Skeletal muscle tissue (tissue), 3 donors: ENCODE measurements at regions not wholly inside any gene's neighbourhood (a gene's known extent, or its start where the extent isn't known, plus 50 kb on each side); places are given as distances from the start of the nearest gene placed in this dataset.

ENCODE experiments used
- H3K27ac ChIP-seq: one replicate; pipeline ENCODE4 v1.7.0; 2013; ENCODE audit warnings: mild to moderate bottlenecking, low read depth, low read length, inconsistent platforms
- H3K27me3 ChIP-seq, 3 donors: one replicate each; pipeline ENCODE4 v1.7.0; 2013; ENCODE audit warnings: low read length in 3 of 3; ENCODE audit not compliant: control insufficient read depth in 3 of 3, insufficient read depth in 3 of 3
- H3K36me3 ChIP-seq, 3 donors: one replicate each; pipeline ENCODE4 v1.7.0; 2013; ENCODE audit warnings: low read length in 3 of 3; ENCODE audit not compliant: control insufficient read depth in 3 of 3, insufficient read depth in 3 of 3
- H3K4me1 ChIP-seq, 3 donors: one replicate each; pipeline ENCODE4 v1.7.0; 2013; ENCODE audit warnings: low read length in 3 of 3, mild to moderate bottlenecking in 3 of 3; ENCODE audit not compliant: control insufficient read depth in 3 of 3, insufficient read depth in 3 of 3
- H3K4me3 ChIP-seq, 3 donors: one replicate each; pipeline ENCODE4 v1.7.0; 2013; ENCODE audit warnings: low read length in 3 of 3
- H3K9ac ChIP-seq, 3 donors: one replicate each; pipeline ENCODE4 v1.7.0; 2013; ENCODE audit warnings: low read length in 3 of 3, mild to moderate bottlenecking in 3 of 3, moderate library complexity in 2 of 3, low read depth in 1 of 3
- H3K9me3 ChIP-seq, 3 donors: one replicate each; pipeline ENCODE4 v1.7.0; 2013; ENCODE audit warnings: low read length in 3 of 3; ENCODE audit not compliant: control insufficient read depth in 3 of 3
- donor health status: Osteomylitis.

- Histone ChIP-seq H3K4me1 (no peaks in the 10 kb centered on the region), H3K27me3 (no peaks in the 10 kb centered on the region), H3K36me3 (no peaks in the 10 kb centered on the region), H3K4me3 (peak overlapping the region in 1 of 3 donors; percentile 44), H3K9ac (no peak overlapping the region), H3K27ac (no peak overlapping the region), H3K9me3 (no peaks in the 10 kb centered on the region)
These were observed 386.0 kb upstream of the ATP5MC3 start for GRCh38 chr2:175567435-175568061.

- peaks cover 0 to 6% (median 0%) of the 10 kb centered on the region in 3 donors for H3K27me3 ChIP-seq
- H3K4me3 ChIP-seq, result no peak overlapping the region
- H3K4me1 ChIP-seq, result no peaks in the 10 kb centered on the region
- H3K9ac ChIP-seq, result no peak overlapping the region
- H3K9me3 ChIP-seq, result no peaks in the 10 kb centered on the region
- no peaks in the 10 kb centered on the region for H3K36me3 ChIP-seq
- H3K27ac ChIP-seq, result no peak overlapping the region
These were observed 379.1 kb upstream of the ATP5MC3 start for GRCh38 chr2:175560521-175561169.

- H3K4me3 ChIP-seq, result no peak overlapping the region
- no peaks in the 10 kb centered on the region for H3K4me1 ChIP-seq
- no peak overlapping the region for H3K9ac ChIP-seq
- H3K27ac ChIP-seq, result no peak overlapping the region
- H3K9me3 ChIP-seq, result no peaks in the 10 kb centered on the region
- H3K36me3 ChIP-seq, result no peaks in the 10 kb centered on the region
- H3K27me3 ChIP-seq, result peaks cover 0 to 6% (median 0%) of the 10 kb centered on the region in 3 donors
These were observed 378.1 kb upstream of the ATP5MC3 start for GRCh38 chr2:175559613-175560012.

- Histone ChIP-seq H3K9me3 (no peaks in the 10 kb centered on the region), H3K9ac (no peak overlapping the region), H3K27me3 (peaks cover 0 to 6% (median 0%) of the 10 kb centered on the region in 3 donors), H3K36me3 (no peaks in the 10 kb centered on the region), H3K4me3 (no peak overlapping the region), H3K4me1 (no peaks in the 10 kb centered on the region), H3K27ac (no peak overlapping the region)
These were observed 376.4 kb upstream of the ATP5MC3 start for GRCh38 chr2:175557810-175558377.

GRCh38 chr2:175553910-175554309 is 372.4 kb upstream of the ATP5MC3 start:
- H3K4me1 ChIP-seq, result no peaks in the 10 kb centered on the region
- H3K9me3 ChIP-seq, result no peaks in the 10 kb centered on the region
- no peak overlapping the region for H3K27ac ChIP-seq
- peaks cover 0 to 6% (median 0%) of the 10 kb centered on the region in 3 donors for H3K27me3 ChIP-seq
- no peaks in the 10 kb centered on the region for H3K36me3 ChIP-seq
- no peak overlapping the region for H3K9ac ChIP-seq
- no peak overlapping the region for H3K4me3 ChIP-seq

- H3K4me3 ChIP-seq, result no peak overlapping the region
- H3K27ac ChIP-seq, result no peak overlapping the region
- H3K9me3 ChIP-seq, result no peaks in the 10 kb centered on the region
- H3K36me3 ChIP-seq, result no peaks in the 10 kb centered on the region
- peaks cover 0 to 6% (median 0%) of the 10 kb centered on the region in 3 donors for H3K27me3 ChIP-seq
- H3K4me1 ChIP-seq, result no peaks in the 10 kb centered on the region
- H3K9ac ChIP-seq, result no peak overlapping the region
These were observed 371.4 kb upstream of the ATP5MC3 start for GRCh38 chr2:175552902-175553301.

- no peak overlapping the region for H3K4me3 ChIP-seq
- no peaks in the 10 kb centered on the region for H3K27me3 ChIP-seq
- no peaks in the 10 kb centered on the region for H3K36me3 ChIP-seq
- H3K9me3 ChIP-seq, result peaks cover 0 to 2% (median 0%) of the 10 kb centered on the region in 3 donors
- H3K9ac ChIP-seq, result no peak overlapping the region
- H3K27ac ChIP-seq, result no peak overlapping the region
- H3K4me1 ChIP-seq, result no peaks in the 10 kb centered on the region
These were observed 358.9 kb upstream of the ATP5MC3 start for GRCh38 chr2:175540421-175540820.

- H3K27ac ChIP-seq, result no peak overlapping the region
- H3K9ac ChIP-seq, result no peak overlapping the region
- H3K36me3 ChIP-seq, result no peaks in the 10 kb centered on the region
- no peaks in the 10 kb centered on the region for H3K27me3 ChIP-seq
- no peaks in the 10 kb centered on the region for H3K9me3 ChIP-seq
- H3K4me1 ChIP-seq, result no peaks in the 10 kb centered on the region
- H3K4me3 ChIP-seq, result no peak overlapping the region
These were observed 357.6 kb upstream of the ATP5MC3 start for GRCh38 chr2:175539122-175539521.

GRCh38 chr2:175536059-175536458 is 354.5 kb upstream of the ATP5MC3 start:
- no peaks in the 10 kb centered on the region for H3K4me1 ChIP-seq
- no peak overlapping the region for H3K9ac ChIP-seq
- peaks cover 0 to 7% (median 0%) of the 10 kb centered on the region in 3 donors for H3K9me3 ChIP-seq
- no peak overlapping the region for H3K27ac ChIP-seq
- no peak overlapping the region for H3K4me3 ChIP-seq
- no peaks in the 10 kb centered on the region for H3K27me3 ChIP-seq
- no peaks in the 10 kb centered on the region for H3K36me3 ChIP-seq

GRCh38 chr2:175535631-175536030 is 354.1 kb upstream of the ATP5MC3 start:
- Histone ChIP-seq H3K9me3 (peaks cover 0 to 7% (median 0%) of the 10 kb centered on the region in 3 donors), H3K4me3 (no peak overlapping the region), H3K4me1 (no peaks in the 10 kb centered on the region), H3K27me3 (no peaks in the 10 kb centered on the region), H3K9ac (no peak overlapping the region), H3K36me3 (no peaks in the 10 kb centered on the region), H3K27ac (no peak overlapping the region)
